Trophoblast cell (in vitro differentiated cells and primary cell): ENCODE measurements at regions not wholly inside any gene's neighbourhood (a gene's known extent, or its start where the extent isn't known, plus 50 kb on each side); places are given as distances from the start of the nearest gene placed in this dataset.

Experiments
- DNase-seq, 2 donors: peaks; one replicate each; pipeline ENCODE4 v3.0.0-alpha.2; 2016
- H2AFZ ChIP-seq: 2 replicates; pipeline ENCODE4 v1.6.1; 2013; ENCODE audit warnings: low read length, moderate library complexity, mild to moderate bottlenecking; ENCODE audit not compliant: insufficient read depth, poor library complexity
- H2AK5ac ChIP-seq: 2 replicates; pipeline ENCODE4 v1.6.1; 2013; ENCODE audit warnings: mild to moderate bottlenecking, low read length
- H2BK120ac ChIP-seq: 2 replicates; pipeline ENCODE4 v1.6.1; 2013; ENCODE audit warnings: low read length, mild to moderate bottlenecking, moderate library complexity; ENCODE audit not compliant: insufficient read depth, poor library complexity
- H2BK12ac ChIP-seq: 2 replicates; pipeline ENCODE4 v1.6.1; 2013; ENCODE audit warnings: mild to moderate bottlenecking, low read length, moderate library complexity
- H2BK5ac ChIP-seq: 2 replicates; pipeline ENCODE4 v1.6.1; 2013; ENCODE audit warnings: low read length, low read depth, moderate library complexity, mild to moderate bottlenecking; ENCODE audit not compliant: poor library complexity
- H3K14ac ChIP-seq: 2 replicates; pipeline ENCODE4 v1.6.1; 2013; ENCODE audit warnings: mild to moderate bottlenecking, low read length
- H3K18ac ChIP-seq: 2 replicates; pipeline ENCODE4 v1.6.1; 2013; ENCODE audit warnings: mild to moderate bottlenecking, low read length
- H3K23ac ChIP-seq: 2 replicates; pipeline ENCODE4 v1.6.1; 2013; ENCODE audit warnings: low read length
- H3K27ac ChIP-seq: 2 replicates; pipeline ENCODE4 v1.5.1; 2013; ENCODE audit warnings: low read depth, mild to moderate bottlenecking, inconsistent platforms, low read length, moderate library complexity
- H3K27me3 ChIP-seq: 2 replicates; pipeline ENCODE4 v1.6.1; 2013; ENCODE audit warnings: inconsistent platforms, mild to moderate bottlenecking, low read length, moderate library complexity; ENCODE audit not compliant: insufficient read depth
- H3K36me3 ChIP-seq, 2 experiments: 1 replicate in 1 of 2; 2 replicates in 1 of 2; pipeline ENCODE4 v1.6.1; 2013; ENCODE audit warnings: low read length in 2 of 2, mild to moderate bottlenecking in 2 of 2, moderate library complexity in 1 of 2; ENCODE audit not compliant: insufficient read depth in 2 of 2, control insufficient read depth in 1 of 2
- H3K4ac ChIP-seq: 2 replicates; pipeline ENCODE4 v1.6.1; 2013; ENCODE audit warnings: low read depth, mild to moderate bottlenecking, low read length, moderate library complexity
- H3K4me1 ChIP-seq, 2 experiments: 1 replicate in 1 of 2; 2 replicates in 1 of 2; pipeline ENCODE4 v1.6.1; 2013; ENCODE audit warnings: low read length in 2 of 2, mild to moderate bottlenecking in 2 of 2, moderate library complexity in 1 of 2; ENCODE audit not compliant: insufficient read depth in 2 of 2, control insufficient read depth in 1 of 2
- H3K4me2 ChIP-seq: 2 replicates; pipeline ENCODE4 v1.6.1; 2013; ENCODE audit warnings: inconsistent platforms, mild to moderate bottlenecking, low read length, moderate library complexity
- H3K4me3 ChIP-seq: 2 replicates; pipeline ENCODE4 v1.5.1; 2013; ENCODE audit warnings: mild to moderate bottlenecking, low read depth, low read length, inconsistent platforms
- H3K79me1 ChIP-seq: one replicate; pipeline ENCODE4 v1.6.1; 2013; ENCODE audit warnings: low read length
- H3K79me2 ChIP-seq: 2 replicates; pipeline ENCODE4 v1.6.1; 2013; ENCODE audit warnings: low read length, mild to moderate bottlenecking; ENCODE audit not compliant: control insufficient read depth, insufficient read depth, poor library complexity
- H3K9ac ChIP-seq: 2 replicates; pipeline ENCODE4 v1.6.1; 2013; ENCODE audit warnings: mild to moderate bottlenecking, low read length
- H3K9me3 ChIP-seq: 2 replicates; pipeline ENCODE4 v1.6.1; 2013; ENCODE audit warnings: low read depth, mild to moderate bottlenecking, control low read depth, inconsistent platforms, low read length; ENCODE audit not compliant: insufficient read depth
- H4K12ac ChIP-seq: 2 replicates; pipeline ENCODE4 v1.6.1; 2013; ENCODE audit warnings: low read depth, mild to moderate bottlenecking, low read length, moderate library complexity
- H4K8ac ChIP-seq: 2 replicates; pipeline ENCODE4 v1.6.1; 2013; ENCODE audit warnings: low read depth, mild to moderate bottlenecking, low read length, moderate library complexity
- H4K91ac ChIP-seq: one replicate; pipeline ENCODE4 v1.6.1; 2013; ENCODE audit warnings: low read depth, mild to moderate bottlenecking, low read length, moderate library complexity
- WGBS: extraction: QIAGEN DNeasy Blood & Tissue Kit; methylation state at CpG from one replicate; pipeline ENCODE4 v1.1.7; 2013; ENCODE audit warnings: missing lambda C conversion rate; ENCODE audit not compliant: insufficient read length, insufficient coverage; ENCODE audit errors: extremely low coverage; 5-methylcytosine and 5-hydroxymethylcytosine counted together

- no peaks in the 10 kb centered on the region for H3K79me1 ChIP-seq
- H4K12ac ChIP-seq: no peak overlapping the region
- H3K36me3 ChIP-seq: no peaks in the 10 kb centered on the region
- H2BK12ac ChIP-seq: no peak overlapping the region
- no peaks in the 10 kb centered on the region for H3K9me3 ChIP-seq
- H2BK120ac ChIP-seq: no peak overlapping the region
- no peak overlapping the region for H4K91ac ChIP-seq
- H3K14ac ChIP-seq: no peak overlapping the region
- no peaks in the 10 kb centered on the region for H3K4me1 ChIP-seq
- no peaks in the 10 kb centered on the region for H3K27me3 ChIP-seq
- H4K8ac ChIP-seq: no peak overlapping the region
- no peak overlapping the region for H3K4me3 ChIP-seq
- H3K4ac ChIP-seq: no peak overlapping the region
- H2AFZ ChIP-seq: no peak overlapping the region
- no CpG with 5 or more reads among the region's 2 CpGs for WGBS
- H3K23ac ChIP-seq: no peak overlapping the region
- no peak overlapping the region for H3K18ac ChIP-seq
- H3K79me2 ChIP-seq: no peaks in the 10 kb centered on the region
- no peak overlapping the region for H3K27ac ChIP-seq
- DNase-seq: no peak
- no peak overlapping the region for H3K4me2 ChIP-seq
- H2BK5ac ChIP-seq: no peak overlapping the region
- no peak overlapping the region for H2AK5ac ChIP-seq
- H3K9ac ChIP-seq: no peak overlapping the region
Observed at GRCh38 chr11:45436118-45436517, 150.0 kb upstream of the SYT13 start.

DNA sequence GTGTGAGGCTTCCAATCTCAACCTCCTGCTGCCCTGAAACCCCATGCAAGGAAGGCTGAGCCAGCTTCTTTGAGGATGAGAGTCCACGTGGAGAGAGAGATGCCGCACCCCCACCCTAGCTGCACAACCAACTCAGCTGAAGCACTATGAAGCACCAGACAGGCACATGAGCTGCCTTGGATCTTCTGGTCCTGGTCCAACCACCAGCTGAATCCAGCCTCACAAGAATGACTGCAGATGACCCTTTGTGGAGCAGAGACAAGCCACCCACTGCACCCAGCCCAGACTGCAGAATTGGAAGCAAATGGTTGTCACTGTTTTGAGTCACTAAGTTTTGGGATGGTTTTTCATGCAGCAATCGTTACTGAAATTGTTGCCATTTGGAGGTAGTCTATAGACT, 149.6 kb upstream of the SYT13 start:
- Histone ChIP-seq H3K9ac (no peak overlapping the region), H3K36me3 (no peaks in the 10 kb centered on the region), H3K9me3 (no peaks in the 10 kb centered on the region), H3K79me2 (no peaks in the 10 kb centered on the region), H3K27me3 (no peaks in the 10 kb centered on the region), H4K91ac (no peak overlapping the region), H3K4me1 (no peaks in the 10 kb centered on the region), H3K18ac (no peak overlapping the region), H2BK120ac (no peak overlapping the region), H3K14ac (no peak overlapping the region), H3K27ac (no peak overlapping the region), H2AFZ (no peak overlapping the region), H3K4ac (no peak overlapping the region), H2AK5ac (no peak overlapping the region), H3K4me3 (no peak overlapping the region), H3K23ac (no peak overlapping the region), H3K79me1 (no peaks in the 10 kb centered on the region), H3K4me2 (no peak overlapping the region), H4K8ac (no peak overlapping the region), H2BK12ac (no peak overlapping the region), H4K12ac (no peak overlapping the region), H2BK5ac (no peak overlapping the region)
- WGBS: no CpG with 5 or more reads among the region's 3 CpGs
- DNase-seq: no peak

GRCh38 chr11:45432910-45433309, 146.8 kb upstream of the SYT13 start:
- no peak overlapping the region for H2BK5ac ChIP-seq
- no peak overlapping the region for H3K4me3 ChIP-seq
- H2BK12ac ChIP-seq: no peak overlapping the region
- no peaks in the 10 kb centered on the region for H3K4me1 ChIP-seq
- no peaks in the 10 kb centered on the region for H3K79me2 ChIP-seq
- DNase-seq: no peak
- H3K18ac ChIP-seq: no peak overlapping the region
- no peak overlapping the region for H2BK120ac ChIP-seq
- H4K91ac ChIP-seq: no peak overlapping the region
- no peak overlapping the region for H3K4ac ChIP-seq
- no peak overlapping the region for H3K23ac ChIP-seq
- H4K12ac ChIP-seq: no peak overlapping the region
- H3K4me2 ChIP-seq: no peak overlapping the region
- H2AFZ ChIP-seq: no peak overlapping the region
- no peak overlapping the region for H3K9ac ChIP-seq
- no peak overlapping the region for H3K14ac ChIP-seq
- H3K9me3 ChIP-seq: no peaks in the 10 kb centered on the region
- no peaks in the 10 kb centered on the region for H3K79me1 ChIP-seq
- H4K8ac ChIP-seq: no peak overlapping the region
- no peaks in the 10 kb centered on the region for H3K36me3 ChIP-seq
- H3K27ac ChIP-seq: no peak overlapping the region
- no CpG with 5 or more reads among the region's 6 CpGs for WGBS
- H3K27me3 ChIP-seq: no peaks in the 10 kb centered on the region
- no peak overlapping the region for H2AK5ac ChIP-seq

- H4K12ac ChIP-seq: no peak overlapping the region
- H3K79me2 ChIP-seq: no peaks in the 10 kb centered on the region
- no peak overlapping the region for H3K4me2 ChIP-seq
- no peak overlapping the region for H4K8ac ChIP-seq
- no peak overlapping the region for H2AFZ ChIP-seq
- H3K27ac ChIP-seq: no peak overlapping the region
- WGBS: no CpG with 5 or more reads among the region's 3 CpGs
- DNase-seq: no peak
- H2AK5ac ChIP-seq: no peak overlapping the region
- no peak overlapping the region for H2BK5ac ChIP-seq
- no peak overlapping the region for H3K23ac ChIP-seq
- H3K14ac ChIP-seq: no peak overlapping the region
- no peaks in the 10 kb centered on the region for H3K9me3 ChIP-seq
- no peak overlapping the region for H2BK120ac ChIP-seq
- no peak overlapping the region for H4K91ac ChIP-seq
- no peak overlapping the region for H2BK12ac ChIP-seq
- no peaks in the 10 kb centered on the region for H3K36me3 ChIP-seq
- H3K79me1 ChIP-seq: no peaks in the 10 kb centered on the region
- no peaks in the 10 kb centered on the region for H3K27me3 ChIP-seq
- H3K4me3 ChIP-seq: no peak overlapping the region
- no peaks in the 10 kb centered on the region for H3K4me1 ChIP-seq
- H3K18ac ChIP-seq: no peak overlapping the region
- H3K9ac ChIP-seq: no peak overlapping the region
- no peak overlapping the region for H3K4ac ChIP-seq
Observed at GRCh38 chr11:45432100-45432499, 146.0 kb upstream of the SYT13 start.
